Calu3 (cell line): ENCODE measurements at regions not wholly inside any gene's neighbourhood (a gene's known extent, or its start where the extent isn't known, plus 50 kb on each side); places are given as distances from the start of the nearest gene placed in this dataset.
"Not testable (repeated sequence)": the region's sequence is repeated elsewhere in the genome, so short reads cannot be mapped to it uniquely, and the experiment has no call there.

ENCODE experiments used
- BruUV-seq: library from RNA; stranded (reverse); fragments of 400-500 nt; replicated peaks from 2 replicates; lab custom pipeline; 2021; lab: Mats Ljungman, UMichigan
- CTCF ChIA-PET: fragments of 300-600 bp; sonication (Branson Sonifier 250); formaldehyde crosslinking; loops from one replicate; lab custom pipeline; 2022; ENCODE audit warnings: antibody characterized with exemption; lab: Charles Lee
- DNase-seq: peaks from one replicate; pipeline ENCODE4 v3.0.0; 2022
- H3K27ac Mint-ChIP-seq: one replicate; pipeline ENCODE4 v1.8.0; 2022; ENCODE audit warnings: mixed read lengths; ENCODE audit not compliant: unreplicated experiment
- H3K27me3 Mint-ChIP-seq: one replicate; pipeline ENCODE4 v1.8.0; 2022; ENCODE audit warnings: mixed read lengths; ENCODE audit not compliant: unreplicated experiment
- H3K36me3 Mint-ChIP-seq: one replicate; pipeline ENCODE4 v1.8.0; 2022; ENCODE audit warnings: mild to moderate bottlenecking, moderate library complexity, mixed read lengths; ENCODE audit not compliant: insufficient read depth, unreplicated experiment
- H3K4me1 Mint-ChIP-seq: one replicate; pipeline ENCODE4 v1.8.0; 2022; ENCODE audit warnings: mild to moderate bottlenecking, low read depth, mixed read lengths; ENCODE audit not compliant: unreplicated experiment
- H3K4me3 Mint-ChIP-seq: one replicate; pipeline ENCODE4 v1.8.0; 2022; ENCODE audit warnings: mild to moderate bottlenecking, low read depth, moderate library complexity, mixed read lengths; ENCODE audit not compliant: unreplicated experiment
- H3K9me3 Mint-ChIP-seq: one replicate; pipeline ENCODE4 v1.8.0; 2022; ENCODE audit warnings: low read depth, mixed read lengths; ENCODE audit not compliant: unreplicated experiment
- intact Hi-C: fragments of 100-400 bp; cut with micrococcal nuclease; formaldehyde crosslinking; loops from one replicate; pipeline ENCODE4 v1.10.0; 2022; ENCODE audit not compliant: unreplicated experiment
- TF ChIP-seq, protein P1 (sequence below): fragments of 200-600 bp; IDR thresholded peaks from one replicate; pipeline ENCODE4 v1.8.0; 2022; ENCODE audit warnings: antibody characterized with exemption; ENCODE audit not compliant: unreplicated experiment

GRCh38 chr13:64480672-64481071, 2749.5 kb downstream of the PCDH9 start:
- Mint-ChIP-seq H3K36me3 (no peaks in the 10 kb centered on the region), H3K4me1 (no peaks in the 10 kb centered on the region), H3K9me3 (no peaks in the 10 kb centered on the region), H3K27ac (no peak overlapping the region), H3K4me3 (no peak overlapping the region), H3K27me3 (no peaks in the 10 kb centered on the region)
- TF ChIP-seq, protein P1, sequence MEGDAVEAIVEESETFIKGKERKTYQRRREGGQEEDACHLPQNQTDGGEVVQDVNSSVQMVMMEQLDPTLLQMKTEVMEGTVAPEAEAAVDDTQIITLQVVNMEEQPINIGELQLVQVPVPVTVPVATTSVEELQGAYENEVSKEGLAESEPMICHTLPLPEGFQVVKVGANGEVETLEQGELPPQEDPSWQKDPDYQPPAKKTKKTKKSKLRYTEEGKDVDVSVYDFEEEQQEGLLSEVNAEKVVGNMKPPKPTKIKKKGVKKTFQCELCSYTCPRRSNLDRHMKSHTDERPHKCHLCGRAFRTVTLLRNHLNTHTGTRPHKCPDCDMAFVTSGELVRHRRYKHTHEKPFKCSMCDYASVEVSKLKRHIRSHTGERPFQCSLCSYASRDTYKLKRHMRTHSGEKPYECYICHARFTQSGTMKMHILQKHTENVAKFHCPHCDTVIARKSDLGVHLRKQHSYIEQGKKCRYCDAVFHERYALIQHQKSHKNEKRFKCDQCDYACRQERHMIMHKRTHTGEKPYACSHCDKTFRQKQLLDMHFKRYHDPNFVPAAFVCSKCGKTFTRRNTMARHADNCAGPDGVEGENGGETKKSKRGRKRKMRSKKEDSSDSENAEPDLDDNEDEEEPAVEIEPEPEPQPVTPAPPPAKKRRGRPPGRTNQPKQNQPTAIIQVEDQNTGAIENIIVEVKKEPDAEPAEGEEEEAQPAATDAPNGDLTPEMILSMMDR = no peak
- no peak for DNase-seq
- intact Hi-C loops = no loop called here
- no TSS peak for BruUV-seq
- CTCF ChIA-PET = no interaction called here

- Mint-ChIP-seq H3K27ac (no peak overlapping the region), H3K36me3 (no peaks in the 10 kb centered on the region), H3K4me3 (no peak overlapping the region), H3K4me1 (no peaks in the 10 kb centered on the region), H3K9me3 (no peaks in the 10 kb centered on the region), H3K27me3 (no peaks in the 10 kb centered on the region)
- CTCF ChIA-PET = no interaction called here
- no TSS peak for BruUV-seq
- intact Hi-C loops = no loop called here
- TF ChIP-seq, protein P1 = no peak
- DNase-seq = no peak
Observed at GRCh38 chr13:64480211-64480610, 2749.9 kb downstream of the PCDH9 start.

GRCh38 chr13:64477146-64477545, 2753.0 kb downstream of the PCDH9 start:
- CTCF ChIA-PET = no interaction called here
- no peaks in the 10 kb centered on the region for H3K36me3 Mint-ChIP-seq
- H3K27ac Mint-ChIP-seq = no peak overlapping the region
- no TSS peak for BruUV-seq
- no peak for DNase-seq
- intact Hi-C loops = no loop called here
- no peaks in the 10 kb centered on the region for H3K4me1 Mint-ChIP-seq
- no peaks in the 10 kb centered on the region for H3K9me3 Mint-ChIP-seq
- TF ChIP-seq, protein P1 = no peak
- H3K4me3 Mint-ChIP-seq = no peak overlapping the region
- no peaks in the 10 kb centered on the region for H3K27me3 Mint-ChIP-seq

DNA sequence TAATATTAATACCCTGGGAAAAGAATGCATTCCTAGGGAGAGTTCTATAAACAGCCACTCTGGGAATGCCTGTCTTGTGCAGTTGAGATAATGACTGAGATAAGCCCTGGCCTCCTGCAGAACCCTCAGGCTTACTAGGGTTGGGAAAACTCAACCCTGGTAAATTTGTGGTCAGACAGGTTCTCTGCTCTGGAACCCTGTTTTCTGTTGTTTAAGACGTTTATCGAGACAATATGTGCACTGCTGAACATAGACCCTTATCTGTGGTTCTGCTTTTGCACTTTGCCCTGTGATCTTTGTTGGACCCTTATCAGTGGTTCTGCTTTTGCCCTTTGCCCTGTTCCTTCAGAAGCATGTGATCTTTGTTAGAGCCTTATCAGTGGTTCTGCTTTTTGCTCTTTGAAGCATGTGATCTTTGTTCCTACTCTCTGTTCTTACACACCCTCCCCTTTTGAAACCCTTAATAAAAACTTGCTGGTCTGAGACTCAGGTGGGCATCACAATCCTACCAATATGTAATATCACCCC, 2754.0 kb downstream of the PCDH9 start:
- DNase-seq, intact Hi-C loops, CTCF ChIA-PET, BruUV-seq, H3K4me3 Mint-ChIP-seq, H3K36me3 Mint-ChIP-seq, H3K4me1 Mint-ChIP-seq, H3K27me3 Mint-ChIP-seq, H3K9me3 Mint-ChIP-seq, H3K27ac Mint-ChIP-seq: not testable (repeated sequence)

- TF ChIP-seq, protein P1 = no peak
- Mint-ChIP-seq H3K9me3 (no peaks in the 10 kb centered on the region), H3K27me3 (no peaks in the 10 kb centered on the region), H3K4me1 (no peaks in the 10 kb centered on the region), H3K27ac (no peak overlapping the region), H3K4me3 (no peak overlapping the region), H3K36me3 (no peaks in the 10 kb centered on the region)
- BruUV-seq = no TSS peak
- CTCF ChIA-PET = no interaction called here
- intact Hi-C loops = no loop called here
- DNase-seq = no peak
Observed at GRCh38 chr13:64471916-64472315, 2758.2 kb downstream of the PCDH9 start.
